ENCODE measurements at regions not wholly inside any gene's neighbourhood (a gene's known extent, or its start where the extent isn't known, plus 50 kb on each side); places are given as distances from the start of the nearest gene placed in this dataset.

- Mint-ChIP-seq H3K4me3 (peak overlapping the region; percentile 66 to 92 (median 86)), H3K27me3 (no peaks in the 10 kb centered on the region), H3K36me3 (peaks cover 21% of the 10 kb centered on the region), H3K4me1 (peaks cover 25 to 42% (median 35%) of the 10 kb centered on the region in 4 donors), H3K27ac (peak overlapping the region; percentile 19 to 97 (median 76)), H3K9me3 (no peaks in the 10 kb centered on the region)
- peak; percentile 9 to 93 (median 61) for DNase-seq
- peak; percentile 86 to 87 for ATAC-seq (ENCODE audit: low read depth in 2 of 2)
- peak overlapping the region; percentile 85 for H3K4me3 ChIP-seq (ENCODE audit: low read depth, low read length)
- H3K36me3 ChIP-seq (ENCODE audit: control insufficient read depth, insufficient read depth, low read length), result peaks cover 28% of the 10 kb centered on the region
- H3K27me3 ChIP-seq (ENCODE audit: control insufficient read depth, insufficient read depth, low read length), result no peaks in the 10 kb centered on the region
- H3K27ac ChIP-seq (ENCODE audit: insufficient read depth, low read length, poor library complexity, severe bottlenecking), result peak overlapping the region; percentile 52
- H3K4me1 ChIP-seq (ENCODE audit: control insufficient read depth, insufficient read depth, low read length, poor library complexity, severe bottlenecking), result peaks cover 21% of the 10 kb centered on the region
- no peaks in the 10 kb centered on the region for H3K9me3 ChIP-seq (ENCODE audit: control insufficient read depth in 2 of 2, low read length in 2 of 2)
Measured at GRCh38 chr6:144582939-144583613, 297.9 kb downstream of the UTRN start.

GRCh38 chr6:144583614-144583954 lies 298.4 kb downstream of the UTRN start:
- peak overlapping the region; percentile 52 for H3K27ac ChIP-seq (ENCODE audit: insufficient read depth, low read length, poor library complexity, severe bottlenecking)
- Mint-ChIP-seq H3K4me3 (peak overlapping the region; percentile 66 to 92 (median 86)), H3K27me3 (no peaks in the 10 kb centered on the region), H3K27ac (peak overlapping the region; percentile 19 to 76 (median 74)), H3K4me1 (peaks cover 29 to 46% (median 36%) of the 10 kb centered on the region in 4 donors), H3K9me3 (no peaks in the 10 kb centered on the region), H3K36me3 (peaks cover 20% of the 10 kb centered on the region)
- DNase-seq (no peak), ATAC-seq (ENCODE audit: low read depth in 2 of 2) (no peak)
- H3K27me3 ChIP-seq (ENCODE audit: control insufficient read depth, insufficient read depth, low read length), result no peaks in the 10 kb centered on the region
- peak overlapping the region; percentile 85 for H3K4me3 ChIP-seq (ENCODE audit: low read depth, low read length)
- peaks cover 21% of the 10 kb centered on the region for H3K4me1 ChIP-seq (ENCODE audit: control insufficient read depth, insufficient read depth, low read length, poor library complexity, severe bottlenecking)
- H3K9me3 ChIP-seq (ENCODE audit: control insufficient read depth in 2 of 2, low read length in 2 of 2), result no peaks in the 10 kb centered on the region
- H3K36me3 ChIP-seq (ENCODE audit: control insufficient read depth, insufficient read depth, low read length), result peaks cover 23% of the 10 kb centered on the region

GRCh38 chr6:144585217-144585814 lies 300.2 kb downstream of the UTRN start:
- no peaks in the 10 kb centered on the region for H3K9me3 Mint-ChIP-seq
- Histone ChIP-seq H3K27ac (ENCODE audit: insufficient read depth, low read length, poor library complexity, severe bottlenecking) (no peak overlapping the region), H3K4me1 (ENCODE audit: control insufficient read depth, insufficient read depth, low read length, poor library complexity, severe bottlenecking) (peaks cover 21% of the 10 kb centered on the region), H3K4me3 (ENCODE audit: low read depth, low read length) (no peak overlapping the region), H3K9me3 (ENCODE audit: control insufficient read depth in 2 of 2, low read length in 2 of 2) (no peaks in the 10 kb centered on the region), H3K36me3 (ENCODE audit: control insufficient read depth, insufficient read depth, low read length) (peaks cover 13% of the 10 kb centered on the region), H3K27me3 (ENCODE audit: control insufficient read depth, insufficient read depth, low read length) (no peaks in the 10 kb centered on the region)
- no peak overlapping the region for H3K4me3 Mint-ChIP-seq
- H3K27me3 Mint-ChIP-seq, result no peaks in the 10 kb centered on the region
- no peak for ATAC-seq (ENCODE audit: low read depth in 2 of 2)
- peaks cover 12% of the 10 kb centered on the region for H3K36me3 Mint-ChIP-seq
- no peak overlapping the region for H3K27ac Mint-ChIP-seq
- DNase-seq, result peak in 1 of 3 donors; percentile 51
- peaks cover 24 to 41% (median 32%) of the 10 kb centered on the region in 4 donors for H3K4me1 Mint-ChIP-seq

DNA sequence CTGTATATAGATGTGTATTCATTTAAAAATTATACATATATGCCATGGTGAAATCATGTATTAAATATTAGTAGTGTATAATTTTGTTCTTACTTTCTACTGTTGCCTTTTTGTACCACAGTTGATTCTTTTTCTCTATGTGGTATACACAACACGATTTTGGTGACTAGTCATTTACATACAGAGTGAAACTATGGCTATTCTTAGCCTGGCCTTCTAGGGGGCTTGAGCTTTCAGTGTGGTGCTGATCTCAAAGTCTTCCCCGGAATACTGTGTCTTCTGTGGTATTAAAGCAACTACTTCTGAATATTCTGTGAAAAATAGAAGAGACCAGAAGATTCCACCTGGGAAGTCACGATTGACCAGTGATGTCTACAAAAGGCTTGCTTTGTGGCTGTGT lies 301.9 kb downstream of the UTRN start:
- Mint-ChIP-seq H3K4me1 (peaks cover 18 to 36% (median 26%) of the 10 kb centered on the region in 4 donors), H3K4me3 (no peak overlapping the region), H3K27me3 (no peaks in the 10 kb centered on the region), H3K27ac (no peak overlapping the region), H3K36me3 (peaks cover 16% of the 10 kb centered on the region), H3K9me3 (no peaks in the 10 kb centered on the region)
- Histone ChIP-seq H3K27ac (ENCODE audit: insufficient read depth, low read length, poor library complexity, severe bottlenecking) (no peak overlapping the region), H3K27me3 (ENCODE audit: control insufficient read depth, insufficient read depth, low read length) (no peaks in the 10 kb centered on the region), H3K4me3 (ENCODE audit: low read depth, low read length) (no peak overlapping the region), H3K4me1 (ENCODE audit: control insufficient read depth, insufficient read depth, low read length, poor library complexity, severe bottlenecking) (peaks cover 18% of the 10 kb centered on the region), H3K9me3 (ENCODE audit: control insufficient read depth in 2 of 2, low read length in 2 of 2) (no peaks in the 10 kb centered on the region), H3K36me3 (ENCODE audit: control insufficient read depth, insufficient read depth, low read length) (peaks cover 16% of the 10 kb centered on the region)
- DNase-seq, result no peak
- no peak for ATAC-seq (ENCODE audit: low read depth in 2 of 2)

- no peak overlapping the region for H3K4me3 Mint-ChIP-seq
Measured at GRCh38 chr6:144588697-144589325, 303.7 kb downstream of the UTRN start.

GRCh38 chr6:144590532-144590931 lies 305.4 kb downstream of the UTRN start:
- Histone ChIP-seq H3K9me3 (ENCODE audit: control insufficient read depth in 2 of 2, low read length in 2 of 2) (no peaks in the 10 kb centered on the region), H3K4me1 (ENCODE audit: control insufficient read depth, insufficient read depth, low read length, poor library complexity, severe bottlenecking) (no peaks in the 10 kb centered on the region), H3K4me3 (ENCODE audit: low read depth, low read length) (no peak overlapping the region), H3K27ac (ENCODE audit: insufficient read depth, low read length, poor library complexity, severe bottlenecking) (no peak overlapping the region), H3K27me3 (ENCODE audit: control insufficient read depth, insufficient read depth, low read length) (no peaks in the 10 kb centered on the region), H3K36me3 (ENCODE audit: control insufficient read depth, insufficient read depth, low read length) (peaks cover 29% of the 10 kb centered on the region)
- H3K4me3 Mint-ChIP-seq, result no peak overlapping the region
- no peaks in the 10 kb centered on the region for H3K9me3 Mint-ChIP-seq
- H3K4me1 Mint-ChIP-seq, result peaks cover 6 to 28% (median 11%) of the 10 kb centered on the region in 4 donors
- peaks cover 25% of the 10 kb centered on the region for H3K36me3 Mint-ChIP-seq
- no peaks in the 10 kb centered on the region for H3K27me3 Mint-ChIP-seq
- ATAC-seq (ENCODE audit: low read depth in 2 of 2) (no peak), DNase-seq (no peak)
- H3K27ac Mint-ChIP-seq, result no peak overlapping the region

More at GRCh38 chr6:144588697-144589325, 303.7 kb downstream of the UTRN start:
- H3K4me1 ChIP-seq (ENCODE audit: control insufficient read depth, insufficient read depth, low read length, poor library complexity, severe bottlenecking), result no peaks in the 10 kb centered on the region
- H3K27me3 Mint-ChIP-seq, result no peaks in the 10 kb centered on the region
- no peaks in the 10 kb centered on the region for H3K27me3 ChIP-seq (ENCODE audit: control insufficient read depth, insufficient read depth, low read length)
- H3K4me1 Mint-ChIP-seq, result peaks cover 4 to 24% (median 11%) of the 10 kb centered on the region in 4 donors
- H3K9me3 ChIP-seq (ENCODE audit: control insufficient read depth in 2 of 2, low read length in 2 of 2), result no peaks in the 10 kb centered on the region
- peaks cover 25% of the 10 kb centered on the region for H3K36me3 Mint-ChIP-seq
- no peak overlapping the region for H3K27ac ChIP-seq (ENCODE audit: insufficient read depth, low read length, poor library complexity, severe bottlenecking)
- no peak overlapping the region for H3K4me3 ChIP-seq (ENCODE audit: low read depth, low read length)
- H3K9me3 Mint-ChIP-seq, result no peaks in the 10 kb centered on the region
- peaks cover 29% of the 10 kb centered on the region for H3K36me3 ChIP-seq (ENCODE audit: control insufficient read depth, insufficient read depth, low read length)
- ATAC-seq (ENCODE audit: low read depth in 2 of 2) (no peak), DNase-seq (no peak)
- no peak overlapping the region for H3K27ac Mint-ChIP-seq

DNA sequence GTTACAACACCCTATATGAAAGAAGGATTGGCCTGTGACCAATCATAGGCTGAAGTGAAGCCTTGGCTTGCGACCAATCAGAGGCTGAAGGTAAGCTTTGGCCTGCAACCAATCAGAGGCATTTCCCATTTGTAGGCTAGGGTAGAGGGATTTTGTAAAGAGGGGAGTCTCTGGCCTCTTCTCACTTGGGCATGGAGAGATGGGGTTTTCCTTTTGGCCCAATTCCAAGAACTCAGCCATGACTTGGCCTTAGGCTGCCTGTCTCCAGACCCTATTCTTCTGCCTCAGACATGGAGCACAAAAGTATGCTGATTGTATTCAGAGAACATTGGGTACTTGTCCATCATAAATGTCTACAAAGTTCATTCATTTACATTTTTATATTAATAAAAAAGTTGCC lies 308.3 kb downstream of the UTRN start:
- H3K4me3 Mint-ChIP-seq, result no peak overlapping the region
- H3K9me3 Mint-ChIP-seq, result peaks cover 0 to 1% (median 0%) of the 10 kb centered on the region in 7 donors
- H3K4me1 Mint-ChIP-seq, result peaks cover 14 to 28% (median 20%) of the 10 kb centered on the region in 4 donors
- Histone ChIP-seq H3K36me3 (ENCODE audit: control insufficient read depth, insufficient read depth, low read length) (peaks cover 18% of the 10 kb centered on the region), H3K27ac (ENCODE audit: insufficient read depth, low read length, poor library complexity, severe bottlenecking) (no peak overlapping the region), H3K27me3 (ENCODE audit: control insufficient read depth, insufficient read depth, low read length) (no peaks in the 10 kb centered on the region), H3K4me3 (ENCODE audit: low read depth, low read length) (no peak overlapping the region), H3K4me1 (ENCODE audit: control insufficient read depth, insufficient read depth, low read length, poor library complexity, severe bottlenecking) (no peaks in the 10 kb centered on the region), H3K9me3 (ENCODE audit: control insufficient read depth in 2 of 2, low read length in 2 of 2) (no peaks in the 10 kb centered on the region)
- H3K27me3 Mint-ChIP-seq, result no peaks in the 10 kb centered on the region
- no peak overlapping the region for H3K27ac Mint-ChIP-seq
- DNase-seq (no peak), ATAC-seq (ENCODE audit: low read depth in 2 of 2) (no peak)
- peaks cover 29% of the 10 kb centered on the region for H3K36me3 Mint-ChIP-seq
